ENCODE measurements at regions not wholly inside any gene's neighbourhood (a gene's known extent, or its start where the extent isn't known, plus 50 kb on each side); places are given as distances from the start of the nearest gene placed in this dataset.
"Not testable (repeated sequence)": the region's sequence is repeated elsewhere in the genome, so short reads cannot be mapped to it uniquely, and the experiment has no call there.

DNA sequence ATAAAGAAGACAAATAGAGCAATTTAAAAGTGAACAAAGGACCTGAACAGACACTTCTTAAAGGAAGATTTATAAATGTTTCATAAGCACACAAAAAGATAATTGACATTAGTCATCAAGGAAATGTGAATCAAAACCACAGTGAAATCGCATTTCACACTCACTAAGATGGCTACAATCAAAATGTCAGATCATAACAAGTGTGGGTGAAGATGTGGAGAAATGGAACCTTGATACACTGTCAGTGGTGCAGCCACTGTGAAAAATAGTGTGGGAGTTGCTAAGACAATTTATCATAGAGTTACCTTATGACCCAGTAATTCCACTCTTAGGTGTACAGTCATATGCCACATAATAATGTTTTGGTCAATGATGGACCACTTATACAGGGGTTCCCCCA is 54.5 kb upstream of the HTR4 start:
- no peak for DNase-seq (ENCODE audit: low read depth)

DNA sequence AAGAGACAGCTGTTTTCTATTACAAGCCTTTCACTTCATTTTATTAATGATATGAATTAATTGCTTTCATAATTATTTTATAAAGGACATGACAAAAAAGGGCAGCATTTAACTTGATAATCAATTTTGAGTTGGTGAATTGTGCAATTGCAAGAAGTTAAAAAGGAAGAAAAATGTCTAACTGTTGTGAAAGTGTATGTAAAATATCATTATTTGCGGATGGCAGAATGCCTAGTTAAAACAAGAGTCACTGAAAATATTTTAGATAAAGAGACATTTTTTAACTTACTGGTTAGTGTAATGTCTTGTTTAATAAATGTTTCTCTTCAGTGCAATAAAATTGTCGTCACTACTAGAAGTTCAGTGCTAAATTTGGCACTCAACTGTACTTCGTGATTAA is 57.6 kb upstream of the HTR4 start:
- DNase-seq (ENCODE audit: low read depth) = no peak

- no peak for DNase-seq (ENCODE audit: low read depth)
These were observed 59.6 kb upstream of the HTR4 start for GRCh38 chr5:148713735-148714508.

GRCh38 chr5:148716716-148717115 is 62.4 kb upstream of the HTR4 start:
- no peak for DNase-seq (ENCODE audit: low read depth)

DNA sequence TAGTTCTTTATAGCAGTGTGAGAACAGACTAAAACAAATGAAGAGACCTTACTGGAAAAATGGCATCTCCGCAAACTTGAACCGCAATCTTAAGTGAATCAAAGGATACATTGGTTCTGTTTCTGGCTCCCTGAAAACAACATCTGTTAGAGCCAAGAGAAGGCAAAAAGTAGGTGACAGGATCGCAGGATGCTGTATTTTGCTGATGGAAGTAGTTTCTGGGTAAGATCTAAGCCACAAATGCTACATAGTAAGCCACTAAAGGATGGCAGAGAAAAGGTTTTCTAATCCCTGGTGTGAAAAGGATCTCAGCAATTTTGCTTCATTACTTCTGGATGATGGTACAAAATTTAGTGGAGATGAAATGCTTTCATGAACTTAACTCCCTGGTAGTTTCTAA is 63.3 kb upstream of the HTR4 start:
- no peak for DNase-seq (ENCODE audit: low read depth)

GRCh38 chr5:148719605-148720004 is 65.3 kb upstream of the HTR4 start:
- no peak for DNase-seq (ENCODE audit: low read depth)

DNA sequence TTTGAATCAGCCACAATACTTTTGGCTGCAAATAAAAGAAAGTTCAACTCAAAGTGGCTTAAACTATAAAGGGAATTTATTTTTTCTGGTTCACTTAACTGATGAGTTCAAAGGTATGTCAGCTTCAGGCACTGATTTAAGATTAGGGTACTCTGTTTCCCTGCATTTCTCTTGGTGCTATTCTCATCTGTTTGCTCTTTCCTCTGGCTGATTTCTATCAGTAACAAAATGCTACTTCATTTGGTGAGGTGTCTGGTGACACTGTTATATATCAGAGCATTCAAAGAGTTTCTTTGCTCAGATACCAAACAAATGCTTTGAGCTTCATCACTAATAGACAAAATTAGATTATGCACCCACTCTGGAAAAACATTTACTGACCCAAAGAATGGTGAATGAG is 65.9 kb upstream of the HTR4 start:
- no peak for DNase-seq (ENCODE audit: low read depth)

DNA sequence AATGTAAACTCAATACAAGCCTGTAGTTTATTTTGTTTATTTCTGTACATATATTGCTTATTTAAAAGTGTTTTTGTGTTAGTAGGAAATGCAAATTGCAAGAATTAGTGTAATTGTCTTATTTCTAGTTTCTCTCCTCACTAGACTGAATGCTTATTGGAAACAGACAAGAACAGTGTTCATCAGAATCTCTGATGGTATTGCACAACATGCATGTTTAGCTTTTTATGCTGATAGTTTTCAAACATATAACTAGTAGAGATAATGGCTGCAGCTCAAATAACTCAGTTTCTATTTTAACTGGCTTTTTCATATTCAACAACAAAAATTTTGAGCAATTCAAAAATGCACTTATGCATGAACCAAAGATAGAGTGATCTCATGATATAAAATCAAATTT is 68.8 kb upstream of the HTR4 start:
- DNase-seq (ENCODE audit: low read depth) = no peak

GRCh38 chr5:148725675-148726074 is 71.3 kb upstream of the HTR4 start:
- DNase-seq (ENCODE audit: low read depth) = no peak

DNA sequence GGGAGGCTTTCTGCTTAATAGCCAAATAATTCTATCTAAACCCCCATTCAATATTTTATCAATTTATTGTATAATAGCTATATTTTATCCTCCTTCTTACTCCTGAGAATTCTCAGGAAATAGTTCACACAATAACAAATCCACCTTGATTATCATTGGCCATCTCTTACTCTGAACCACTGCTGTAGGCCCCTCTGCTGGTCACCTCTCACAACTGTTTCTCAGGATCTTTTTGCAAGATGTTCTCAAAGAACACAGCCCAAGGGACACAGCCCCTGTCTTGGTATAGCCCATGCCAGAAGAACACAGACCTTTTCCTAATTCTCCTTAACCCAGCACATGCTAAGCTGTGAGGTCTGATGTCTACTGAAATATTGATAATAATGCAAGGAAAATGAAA is 74.9 kb upstream of the HTR4 start:
- DNase-seq (ENCODE audit: low read depth) = no peak

GRCh38 chr5:148730270-148730669 is 75.9 kb upstream of the HTR4 start:
- no peak for DNase-seq (ENCODE audit: low read depth)

DNA sequence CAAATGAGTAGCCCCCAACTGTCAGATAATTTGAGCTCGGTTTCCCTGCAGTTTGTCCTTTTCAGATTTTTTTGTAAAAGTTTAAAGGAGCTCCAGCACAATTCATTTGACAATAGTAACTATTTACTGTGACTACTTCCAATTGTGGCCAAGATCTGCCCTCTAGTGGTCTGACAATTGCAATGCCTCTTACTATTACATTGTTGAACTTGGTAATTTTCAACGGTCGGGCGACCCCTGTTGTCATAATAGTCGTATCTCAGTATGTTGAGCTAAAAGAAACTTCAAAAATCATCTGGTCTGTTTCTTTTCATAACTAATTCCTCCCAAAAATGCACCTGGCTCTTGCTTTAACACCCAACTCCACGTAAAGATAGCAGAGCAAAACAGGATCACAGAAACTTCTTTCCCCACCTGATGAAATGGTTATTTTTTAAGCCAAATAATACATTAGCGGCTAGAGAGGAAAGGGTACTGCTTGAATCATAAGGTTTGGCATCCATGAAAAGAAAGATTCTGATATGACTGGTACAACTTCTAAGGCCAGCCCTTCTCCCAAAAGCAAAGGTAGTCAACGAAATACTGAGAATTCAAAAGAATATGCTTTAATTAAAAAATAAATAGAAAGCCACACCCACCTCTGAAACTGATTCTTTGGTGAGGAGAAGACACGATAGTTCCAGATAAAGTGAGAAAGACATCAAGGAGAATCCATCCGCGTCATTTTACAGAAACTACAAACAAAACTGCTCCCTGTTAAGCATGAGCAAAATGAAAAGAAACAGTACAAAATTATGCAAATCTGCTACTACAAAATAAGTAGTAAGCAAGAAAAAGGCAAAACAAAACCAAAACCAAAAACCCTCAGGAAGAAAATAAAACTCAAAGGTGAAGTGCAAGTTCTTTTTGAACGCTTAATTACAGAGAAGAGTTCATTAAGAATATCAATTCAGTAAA is 76.9 kb upstream of the HTR4 start:
- peak; percentile 6 for DNase-seq (ENCODE audit: low read depth)

DNA sequence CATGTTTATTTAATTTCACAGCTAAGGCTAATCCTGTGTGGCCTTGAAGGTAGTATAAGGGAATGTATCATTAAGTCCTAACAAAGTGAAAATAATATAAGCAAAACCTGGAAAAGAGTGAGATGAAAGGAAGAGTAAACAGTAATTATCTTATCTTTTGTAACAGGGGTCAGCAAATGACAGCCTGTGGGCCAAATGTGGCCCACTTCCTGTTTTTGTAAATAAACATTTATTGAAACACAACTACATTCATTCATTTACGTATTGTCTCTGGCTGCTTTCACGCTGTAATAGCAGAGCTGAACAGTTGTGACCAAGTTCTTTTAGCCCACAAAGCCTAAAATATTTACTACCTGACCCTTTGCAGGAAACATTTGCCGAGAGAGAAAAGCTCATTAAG is 78.4 kb upstream of the HTR4 start:
- DNase-seq (ENCODE audit: low read depth) = no peak

GRCh38 chr5:148733601-148734438 is 79.5 kb upstream of the HTR4 start:
- DNase-seq (ENCODE audit: low read depth) = peak; percentile 10

DNA sequence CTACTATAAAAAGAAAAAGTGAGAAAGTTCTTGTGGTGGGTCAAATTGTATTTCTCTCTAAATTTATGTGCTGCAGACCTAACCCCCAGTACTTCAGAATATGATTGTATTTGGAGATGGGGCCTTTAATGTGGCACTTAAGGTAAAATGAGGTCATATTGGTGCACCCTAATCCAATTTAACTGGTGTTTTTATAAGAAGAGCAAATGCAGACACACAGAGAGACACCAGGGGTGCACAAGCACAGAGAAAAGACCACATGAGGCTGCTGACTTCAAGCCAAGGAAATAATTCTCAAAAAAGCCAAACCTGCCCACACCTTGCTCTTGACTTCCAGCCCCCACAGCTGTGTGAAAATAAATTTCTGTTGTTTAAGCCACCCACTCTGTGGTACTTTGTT is 80.2 kb upstream of the HTR4 start:
- no peak for DNase-seq (ENCODE audit: low read depth)

GRCh38 chr5:148735301-148735835 is 81.0 kb upstream of the HTR4 start:
- DNase-seq (ENCODE audit: low read depth) = no peak

DNA sequence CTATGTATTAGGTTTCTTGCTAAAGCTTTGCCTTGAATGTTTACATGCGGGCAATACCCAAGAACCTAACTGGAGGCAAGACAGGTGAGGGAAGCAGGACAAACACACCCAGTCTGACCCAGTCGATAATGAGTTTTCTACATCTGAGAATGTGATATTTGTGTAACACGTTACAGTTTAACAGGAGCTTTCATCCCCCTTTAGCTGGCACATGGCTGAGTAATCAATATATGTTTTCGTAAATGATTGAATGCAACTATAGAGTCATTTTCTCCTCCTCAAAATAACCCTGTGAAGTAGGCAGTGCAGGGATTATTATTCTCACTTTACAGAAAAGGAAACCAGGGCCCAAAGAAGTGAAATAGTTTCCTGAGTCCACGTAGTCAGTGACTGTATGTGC is 84.7 kb upstream of the HTR4 start:
- DNase-seq (ENCODE audit: low read depth) = no peak

DNA sequence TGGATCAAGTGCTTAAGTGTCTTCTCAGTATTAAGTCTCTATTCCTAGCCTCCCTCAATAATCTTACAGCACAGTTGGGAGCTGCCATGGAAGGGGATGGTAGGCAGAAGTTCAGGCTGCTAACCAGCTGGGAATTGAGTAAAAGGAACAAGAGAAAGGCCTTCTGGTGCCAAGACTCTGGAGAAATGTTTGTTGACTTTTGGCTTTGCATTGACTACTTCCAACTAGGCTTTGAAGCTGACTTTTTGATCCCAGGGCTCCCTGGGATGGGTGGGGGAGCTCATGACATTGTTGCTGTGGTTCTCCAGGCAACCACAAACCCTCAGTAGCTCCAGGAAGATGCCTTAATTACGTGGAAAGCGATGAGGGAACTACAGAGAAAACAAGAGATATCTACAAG is 85.2 kb upstream of the HTR4 start:
- no peak for DNase-seq (ENCODE audit: low read depth)

GRCh38 chr5:148740079-148740858 is 85.9 kb upstream of the HTR4 start:
- no peak for DNase-seq (ENCODE audit: low read depth)

DNA sequence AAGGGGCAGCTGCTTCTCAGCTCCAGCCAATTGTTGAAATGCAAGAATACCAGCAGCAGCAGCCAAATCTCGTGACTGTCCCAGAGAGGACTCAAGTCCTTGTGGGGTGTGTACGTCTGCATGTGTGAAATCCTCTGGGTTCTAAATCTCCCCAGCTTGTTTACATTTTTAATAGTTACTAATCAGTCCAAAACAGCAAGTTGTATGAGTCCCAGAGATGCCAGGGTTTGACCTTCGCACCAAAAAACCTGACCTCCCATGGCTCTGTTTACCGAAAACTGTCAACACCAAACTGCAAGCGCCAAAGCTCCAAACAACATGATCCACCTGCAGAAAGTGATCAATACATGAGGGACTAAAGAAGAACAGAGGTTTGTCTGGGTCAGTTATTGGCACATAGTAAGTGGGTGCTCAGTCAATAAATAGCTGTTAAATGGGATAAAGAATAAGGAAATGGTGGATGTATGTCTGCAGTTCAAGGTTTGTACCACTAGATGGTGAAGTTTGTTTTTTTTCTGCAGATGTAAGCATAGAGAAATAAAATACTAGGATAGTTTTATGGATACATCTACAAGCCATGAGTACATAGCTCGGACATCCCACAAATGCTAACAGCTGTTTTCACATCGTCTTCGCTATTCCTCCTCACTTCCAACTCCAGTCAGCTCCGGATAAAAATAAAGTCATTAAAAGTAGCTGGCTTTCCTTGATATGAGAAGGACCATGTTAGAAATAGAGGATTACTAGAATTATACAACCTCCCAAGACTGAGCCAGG is 85.3 kb upstream of the ADRB2 start:
- no peak for DNase-seq (ENCODE audit: low read depth)

DNA sequence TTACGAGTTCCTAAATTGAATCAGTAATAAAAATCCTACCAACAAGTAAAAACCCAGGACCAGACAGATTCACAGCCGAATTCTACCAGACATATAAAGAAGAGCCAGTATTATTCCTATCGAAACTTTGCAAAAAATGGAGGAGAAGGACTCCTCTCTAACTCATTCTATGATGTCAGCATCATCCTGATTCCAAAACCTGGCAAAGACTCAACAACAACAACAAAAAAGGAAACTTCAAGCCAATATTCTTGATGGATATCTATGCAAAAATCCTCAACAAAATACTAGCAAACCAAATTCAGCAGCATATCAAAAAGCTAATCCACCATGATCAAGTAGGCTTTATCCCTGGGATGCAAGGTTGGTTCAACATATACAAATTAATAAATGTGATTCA is 84.6 kb upstream of the ADRB2 start:
- DNase-seq (ENCODE audit: low read depth) = not testable (repeated sequence)

Data from stimulated activated CD8-positive, alpha-beta memory T cell treated with anti-CD3 and anti-CD28 coated beads, Interleukin-12 subunit alpha, Interleukin-12 subunit beta, amount 100 ng/mL, for 4 hours (primary cell).